Naive thymus-derived CD4-positive, alpha-beta T cell (primary cell): ENCODE measurements at regions not wholly inside any gene's neighbourhood (a gene's known extent, or its start where the extent isn't known, plus 50 kb on each side); places are given as distances from the start of the nearest gene placed in this dataset.

Experiments
- ATAC-seq: fragments of 150-1000 bp; cut with Tn5 transposase; 2 replicates; pipeline ENCODE4 v1.10.0; 2021; ENCODE audit warnings: mild to moderate bottlenecking, moderate library complexity
- CTCF ChIA-PET: fragments of 350-600 bp; sonication (Branson Sonifier 250); formaldehyde crosslinking; loops from one replicate; lab custom pipeline; 2021; ENCODE audit warnings: antibody characterized with exemption; lab: Charles Lee
- POLR2A ChIA-PET: fragments of 350-600 bp; sonication (Branson Sonifier 250); formaldehyde crosslinking; loops from one replicate; lab custom pipeline; 2021; ENCODE audit warnings: antibody characterized with exemption, inconsistent platforms; lab: Charles Lee
- DNase-seq, 9 donors: peaks; one replicate each; pipeline versions ENCODE4 v3.0.0 to v3.0.0-alpha.2; 2020 to 2022; ENCODE audit warnings: mixed read lengths in 1 of 9
- H3K27ac ChIP-seq: one replicate; pipeline ENCODE4 v1.7.0; 2013; ENCODE audit warnings: mild to moderate bottlenecking, low read depth, low read length, moderate library complexity
- H3K27me3 ChIP-seq, 2 donors: one replicate each; pipeline ENCODE4 v1.7.0; 2013; ENCODE audit warnings: low read length in 2 of 2, mild to moderate bottlenecking in 2 of 2, moderate library complexity in 2 of 2; ENCODE audit not compliant: control insufficient read depth in 2 of 2, insufficient read depth in 2 of 2
- H3K36me3 ChIP-seq, 3 experiments: 1 replicate in 2 of 3; 2 replicates in 1 of 3; pipeline ENCODE4 v1.7.0; 2013; ENCODE audit warnings: low read length in 3 of 3, mild to moderate bottlenecking in 3 of 3, moderate library complexity in 1 of 3; ENCODE audit not compliant: insufficient read depth in 3 of 3, control insufficient read depth in 2 of 3
- H3K4me1 ChIP-seq, 2 donors: one replicate each; pipeline ENCODE4 v1.7.0; 2013; ENCODE audit warnings: low read length in 2 of 2, mild to moderate bottlenecking in 2 of 2, moderate library complexity in 1 of 2; ENCODE audit not compliant: control insufficient read depth in 2 of 2, insufficient read depth in 2 of 2
- H3K4me3 ChIP-seq: 2 replicates; pipeline ENCODE4 v1.7.0; 2013; ENCODE audit warnings: mild to moderate bottlenecking, low read length
- H3K9me3 ChIP-seq, 3 experiments: 1 replicate in 2 of 3; 2 replicates in 1 of 3; pipeline ENCODE4 v1.7.0; 2013; ENCODE audit warnings: low read length in 3 of 3; ENCODE audit not compliant: control insufficient read depth in 2 of 3
- H3K27ac Mint-ChIP-seq, 9 donors: one replicate each; pipeline ENCODE4 v1.8.0; 2020 to 2022; ENCODE audit warnings: mixed read lengths in 9 of 9, mild to moderate bottlenecking in 8 of 9, moderate library complexity in 5 of 9, inconsistent platforms in 2 of 9
- H3K27me3 Mint-ChIP-seq, 5 donors: one replicate each; pipeline ENCODE4 v1.8.0; 2021 to 2022; ENCODE audit warnings: mixed read lengths in 5 of 5, mild to moderate bottlenecking in 1 of 5
- H3K36me3 Mint-ChIP-seq, 5 donors: one replicate each; pipeline ENCODE4 v1.8.0; 2020 to 2022; ENCODE audit warnings: mixed read lengths in 5 of 5, mild to moderate bottlenecking in 3 of 5, inconsistent platforms in 1 of 5
- H3K4me1 Mint-ChIP-seq, 7 donors: one replicate each; pipeline ENCODE4 v1.8.0; 2020 to 2022; ENCODE audit warnings: mixed read lengths in 7 of 7, mild to moderate bottlenecking in 3 of 7, inconsistent platforms in 1 of 7
- H3K4me3 Mint-ChIP-seq, 10 donors: one replicate each; pipeline ENCODE4 v1.8.0; 2020 to 2022; ENCODE audit warnings: mild to moderate bottlenecking in 10 of 10, mixed read lengths in 10 of 10, moderate library complexity in 6 of 10, inconsistent platforms in 2 of 10
- H3K9me3 Mint-ChIP-seq, 11 donors: one replicate each; pipeline ENCODE4 v1.8.0; 2020 to 2022; ENCODE audit warnings: mixed read lengths in 11 of 11, mild to moderate bottlenecking in 4 of 11, inconsistent platforms in 1 of 11, moderate library complexity in 1 of 11
- intact Hi-C, 2 donors: fragments of 100-400 bp; cut with micrococcal nuclease; formaldehyde crosslinking; loops; one replicate each; pipeline ENCODE4 v1.15.1; 2023

GRCh38 chr11:71066311-71066710 is 186.1 kb downstream of the SHANK2 start:
- POLR2A ChIA-PET = no interaction called here

GRCh38 chr11:71065841-71066240 is 186.5 kb downstream of the SHANK2 start:
- no peak overlapping the region for H3K27ac ChIP-seq
- POLR2A ChIA-PET = no interaction called here
- no peak overlapping the region for H3K27ac Mint-ChIP-seq
- no peaks in the 10 kb centered on the region for H3K9me3 Mint-ChIP-seq
- no peak for DNase-seq
- CTCF ChIA-PET = no interaction called here
- no peak overlapping the region for H3K4me3 Mint-ChIP-seq
- no peak overlapping the region for H3K4me3 ChIP-seq
- intact Hi-C loops = no loop called here
- peaks cover 0 to 37% (median 29%) of the 10 kb centered on the region in 5 donors for H3K27me3 Mint-ChIP-seq
- H3K4me1 Mint-ChIP-seq = peaks cover 0 to 3% (median 0%) of the 10 kb centered on the region in 7 donors
- no peak for ATAC-seq
- H3K27me3 ChIP-seq = no peaks in the 10 kb centered on the region
- H3K4me1 ChIP-seq = no peaks in the 10 kb centered on the region
- no peaks in the 10 kb centered on the region for H3K36me3 ChIP-seq
- H3K36me3 Mint-ChIP-seq = no peaks in the 10 kb centered on the region
- H3K9me3 ChIP-seq = peaks cover 0 to 6% (median 0%) of the 10 kb centered on the region in 3 experiments

More at GRCh38 chr11:71066311-71066710, 186.1 kb downstream of the SHANK2 start:
- CTCF ChIA-PET = no interaction called here
- intact Hi-C loops = no loop called here
- Mint-ChIP-seq H3K36me3 (no peaks in the 10 kb centered on the region), H3K4me3 (no peak overlapping the region), H3K27me3 (peaks cover 0 to 37% (median 29%) of the 10 kb centered on the region in 5 donors), H3K27ac (no peak overlapping the region), H3K4me1 (peaks cover 0 to 3% (median 0%) of the 10 kb centered on the region in 7 donors), H3K9me3 (no peaks in the 10 kb centered on the region)
- H3K4me1 ChIP-seq = no peaks in the 10 kb centered on the region
- peaks cover 0 to 6% (median 0%) of the 10 kb centered on the region in 3 experiments for H3K9me3 ChIP-seq
- no peaks in the 10 kb centered on the region for H3K27me3 ChIP-seq
- ATAC-seq (no peak), DNase-seq (no peak)
- H3K4me3 ChIP-seq = no peak overlapping the region
- no peaks in the 10 kb centered on the region for H3K36me3 ChIP-seq
- no peak overlapping the region for H3K27ac ChIP-seq

GRCh38 chr11:71064702-71065515 is 187.5 kb downstream of the SHANK2 start:
- Mint-ChIP-seq H3K27me3 (peaks cover 0 to 42% (median 29%) of the 10 kb centered on the region in 5 donors), H3K27ac (no peak overlapping the region), H3K36me3 (no peaks in the 10 kb centered on the region), H3K9me3 (no peaks in the 10 kb centered on the region), H3K4me1 (peaks cover 0 to 3% (median 0%) of the 10 kb centered on the region in 7 donors), H3K4me3 (no peak overlapping the region)
- Histone ChIP-seq H3K4me1 (no peaks in the 10 kb centered on the region), H3K27ac (no peak overlapping the region), H3K9me3 (peaks cover 0 to 6% (median 0%) of the 10 kb centered on the region in 3 experiments), H3K27me3 (no peaks in the 10 kb centered on the region), H3K4me3 (no peak overlapping the region), H3K36me3 (no peaks in the 10 kb centered on the region)
- intact Hi-C loops = no loop called here
- ATAC-seq (no peak), DNase-seq (no peak)
- ChIA-PET CTCF (no interaction called here), POLR2A (no interaction called here)

GRCh38 chr11:71064183-71064582 is 188.2 kb downstream of the SHANK2 start:
- intact Hi-C loops = no loop called here
- ATAC-seq (no peak), DNase-seq (no peak)
- Histone ChIP-seq H3K4me1 (no peaks in the 10 kb centered on the region), H3K4me3 (no peak overlapping the region), H3K36me3 (no peaks in the 10 kb centered on the region), H3K9me3 (peaks cover 0 to 4% (median 0%) of the 10 kb centered on the region in 3 experiments), H3K27me3 (no peaks in the 10 kb centered on the region), H3K27ac (no peak overlapping the region)
- no peak overlapping the region for H3K27ac Mint-ChIP-seq
- H3K27me3 Mint-ChIP-seq = peaks cover 0 to 45% (median 29%) of the 10 kb centered on the region in 5 donors
- ChIA-PET POLR2A (no interaction called here), CTCF (no interaction called here)
- no peaks in the 10 kb centered on the region for H3K36me3 Mint-ChIP-seq
- no peaks in the 10 kb centered on the region for H3K9me3 Mint-ChIP-seq
- peaks cover 0 to 3% (median 0%) of the 10 kb centered on the region in 7 donors for H3K4me1 Mint-ChIP-seq
- no peak overlapping the region for H3K4me3 Mint-ChIP-seq

GRCh38 chr11:71063129-71063528 is 189.2 kb downstream of the SHANK2 start:
- H3K27ac ChIP-seq = no peak overlapping the region
- POLR2A ChIA-PET = no interaction called here
- Mint-ChIP-seq H3K9me3 (no peaks in the 10 kb centered on the region), H3K4me3 (no peak overlapping the region), H3K27ac (no peak overlapping the region), H3K27me3 (peaks cover 0 to 46% (median 29%) of the 10 kb centered on the region in 5 donors), H3K36me3 (no peaks in the 10 kb centered on the region), H3K4me1 (peaks cover 0 to 3% (median 0%) of the 10 kb centered on the region in 7 donors)
- no peak for ATAC-seq
- no peak for DNase-seq
- H3K9me3 ChIP-seq = no peaks in the 10 kb centered on the region
- no peaks in the 10 kb centered on the region for H3K4me1 ChIP-seq
- intact Hi-C loops = no loop called here
- H3K4me3 ChIP-seq = no peak overlapping the region
- CTCF ChIA-PET = no interaction called here
- H3K27me3 ChIP-seq = no peaks in the 10 kb centered on the region
- H3K36me3 ChIP-seq = no peaks in the 10 kb centered on the region

- no peaks in the 10 kb centered on the region for H3K36me3 ChIP-seq
- peaks cover 0 to 46% (median 29%) of the 10 kb centered on the region in 5 donors for H3K27me3 Mint-ChIP-seq
- no peaks in the 10 kb centered on the region for H3K27me3 ChIP-seq
- H3K4me3 ChIP-seq = no peak overlapping the region
- H3K9me3 ChIP-seq = no peaks in the 10 kb centered on the region
- no peak overlapping the region for H3K27ac Mint-ChIP-seq
- ChIA-PET CTCF (no interaction called here), POLR2A (no interaction called here)
- H3K27ac ChIP-seq = no peak overlapping the region
- peaks cover 0 to 3% (median 0%) of the 10 kb centered on the region in 7 donors for H3K4me1 Mint-ChIP-seq
- no peaks in the 10 kb centered on the region for H3K9me3 Mint-ChIP-seq
- H3K4me3 Mint-ChIP-seq = no peak overlapping the region
- ATAC-seq (no peak), DNase-seq (no peak)
- H3K4me1 ChIP-seq = no peaks in the 10 kb centered on the region
- intact Hi-C loops = no loop called here
- no peaks in the 10 kb centered on the region for H3K36me3 Mint-ChIP-seq
Measured at GRCh38 chr11:71062199-71062598, 190.2 kb downstream of the SHANK2 start.

GRCh38 chr11:71060391-71060791 is 192.0 kb downstream of the SHANK2 start:
- no peaks in the 10 kb centered on the region for H3K36me3 Mint-ChIP-seq
- intact Hi-C loops = no loop called here
- ATAC-seq (no peak), DNase-seq (no peak)
- H3K4me1 Mint-ChIP-seq = peaks cover 0 to 3% (median 0%) of the 10 kb centered on the region in 7 donors
- POLR2A ChIA-PET = no interaction called here
- Histone ChIP-seq H3K9me3 (no peaks in the 10 kb centered on the region), H3K4me1 (no peaks in the 10 kb centered on the region), H3K36me3 (no peaks in the 10 kb centered on the region), H3K27me3 (no peaks in the 10 kb centered on the region), H3K4me3 (no peak overlapping the region), H3K27ac (no peak overlapping the region)
- CTCF ChIA-PET = no interaction called here
- H3K27me3 Mint-ChIP-seq = peaks cover 0 to 55% (median 34%) of the 10 kb centered on the region in 5 donors
- H3K9me3 Mint-ChIP-seq = peaks cover 0 to 3% (median 0%) of the 10 kb centered on the region in 11 donors
- no peak overlapping the region for H3K4me3 Mint-ChIP-seq
- no peak overlapping the region for H3K27ac Mint-ChIP-seq
